ENCODE measurements at regions not wholly inside any gene's neighbourhood (a gene's known extent, or its start where the extent isn't known, plus 50 kb on each side); places are given as distances from the start of the nearest gene placed in this dataset.
A peak's percentile ranks its signal among the peaks of the same experiment; 100 is the strongest.
"Not testable (repeated sequence)": the region's sequence is repeated elsewhere in the genome, so short reads cannot be mapped to it uniquely, and the experiment has no call there.

DNA sequence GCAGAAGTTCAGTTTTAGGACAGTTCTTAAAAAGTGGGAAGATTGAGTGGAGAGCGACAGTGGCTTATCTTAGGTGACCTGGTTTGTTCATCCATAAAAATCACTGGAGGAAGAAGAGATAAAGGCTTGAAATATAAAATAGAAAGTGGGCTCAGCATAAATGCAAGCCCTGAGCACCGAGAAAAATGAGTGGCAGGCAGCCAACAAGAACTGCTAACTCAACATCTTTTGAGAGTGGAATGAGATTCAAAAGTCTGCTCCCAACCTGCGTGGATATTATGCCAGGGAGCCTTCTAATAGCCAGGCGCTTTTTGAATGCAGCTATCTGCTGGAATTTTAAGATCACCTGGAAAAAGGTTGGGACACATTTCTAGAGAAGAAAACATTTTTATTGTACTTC, 666.5 kb downstream of the FLRT2 start:
- no peaks in the 10 kb centered on the region for H3K27me3 ChIP-seq
- H3K9ac ChIP-seq: no peak overlapping the region
- no peaks in the 10 kb centered on the region for H3K4me1 ChIP-seq
- no peak overlapping the region for H3K27ac ChIP-seq
- H3K9me3 ChIP-seq: no peaks in the 10 kb centered on the region
- no peaks in the 10 kb centered on the region for H4K20me1 ChIP-seq
- H3K4me2 ChIP-seq: no peak overlapping the region
- no peak for TF ChIP-seq Cebpa-rat (IDR thresholded peaks at IDR 0.05)
- no peaks in the 10 kb centered on the region for H3K36me3 ChIP-seq
- H3K4me3 ChIP-seq: no peak overlapping the region

- Histone ChIP-seq H3K9me3 (no peaks in the 10 kb centered on the region), H3K9ac (no peak overlapping the region), H3K27ac (no peak overlapping the region), H3K36me3 (no peaks in the 10 kb centered on the region), H4K20me1 (no peaks in the 10 kb centered on the region), H3K4me3 (no peak overlapping the region), H3K4me1 (no peaks in the 10 kb centered on the region), H3K27me3 (no peaks in the 10 kb centered on the region), H3K4me2 (no peak overlapping the region)
- no peak for TF ChIP-seq Cebpa-rat (IDR thresholded peaks at IDR 0.05)
Observed at GRCh38 chr14:86193756-86194155, 663.8 kb downstream of the FLRT2 start.

DNA sequence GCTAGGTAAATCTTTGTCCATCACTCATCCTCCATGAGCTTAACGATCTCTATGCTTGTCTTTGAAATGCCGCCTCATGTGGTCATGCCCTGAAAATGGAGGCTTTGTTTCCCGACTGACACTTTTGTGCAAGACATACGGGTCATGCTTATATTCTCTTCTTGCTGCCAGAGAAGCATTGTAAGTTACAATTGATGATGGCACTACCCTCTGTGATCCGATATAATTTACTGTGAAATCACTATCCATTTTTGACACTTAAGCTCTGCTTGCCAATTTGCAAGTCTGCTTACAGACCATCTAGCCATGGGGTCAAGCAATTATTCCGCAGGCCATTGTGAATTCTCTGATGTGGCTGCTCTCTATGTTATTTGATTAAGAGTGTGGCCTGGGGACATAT, 650.0 kb downstream of the FLRT2 start:
- TF ChIP-seq Cebpa-rat (IDR thresholded peaks at IDR 0.05): no peak
- H3K36me3 ChIP-seq: no peaks in the 10 kb centered on the region
- no peak overlapping the region for H3K27ac ChIP-seq
- H3K4me3 ChIP-seq: no peak overlapping the region
- H3K9ac ChIP-seq: no peak overlapping the region
- H4K20me1 ChIP-seq: no peaks in the 10 kb centered on the region
- no peaks in the 10 kb centered on the region for H3K4me1 ChIP-seq
- no peak overlapping the region for H3K4me2 ChIP-seq
- H3K9me3 ChIP-seq: no peaks in the 10 kb centered on the region
- H3K27me3 ChIP-seq: no peaks in the 10 kb centered on the region

- H4K20me1 ChIP-seq: no peaks in the 10 kb centered on the region
- TF ChIP-seq Cebpa-rat (IDR thresholded peaks at IDR 0.05): no peak
- no peak overlapping the region for H3K4me2 ChIP-seq
- H3K9ac ChIP-seq: no peak overlapping the region
- H3K27ac ChIP-seq: no peak overlapping the region
- peaks cover 11% of the 10 kb centered on the region for H3K4me1 ChIP-seq
- H3K27me3 ChIP-seq: no peaks in the 10 kb centered on the region
- H3K36me3 ChIP-seq: no peaks in the 10 kb centered on the region
- H3K4me3 ChIP-seq: no peak overlapping the region
- no peaks in the 10 kb centered on the region for H3K9me3 ChIP-seq
Observed at GRCh38 chr14:86168371-86168770, 638.4 kb downstream of the FLRT2 start.

DNA sequence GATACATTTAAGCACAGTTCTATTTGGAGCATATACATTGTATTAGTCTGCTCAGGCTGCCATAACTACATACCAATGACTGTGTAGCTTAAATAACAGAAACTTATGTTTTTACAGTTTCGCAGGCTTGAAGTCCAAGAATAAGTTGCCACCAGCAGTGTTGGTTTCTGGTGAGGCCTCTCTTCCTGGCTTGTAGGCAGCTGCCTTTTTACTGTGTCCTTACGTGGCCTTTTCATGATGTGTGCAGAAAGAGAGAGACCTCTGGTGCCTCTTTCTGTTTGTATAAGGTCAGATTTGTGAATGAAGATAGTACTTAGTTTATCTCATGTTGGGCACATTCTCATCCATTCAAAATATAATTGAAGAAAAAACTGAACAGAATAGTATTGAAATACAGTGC, 636.6 kb downstream of the FLRT2 start:
- H3K9ac ChIP-seq: no peak overlapping the region
- H3K4me1 ChIP-seq: peaks cover 11% of the 10 kb centered on the region
- H3K27me3 ChIP-seq: no peaks in the 10 kb centered on the region
- no peaks in the 10 kb centered on the region for H4K20me1 ChIP-seq
- peak overlapping the region; percentile 41 for H3K4me2 ChIP-seq
- no peak overlapping the region for H3K4me3 ChIP-seq
- H3K36me3 ChIP-seq: no peaks in the 10 kb centered on the region
- no peak for TF ChIP-seq Cebpa-rat (IDR thresholded peaks at IDR 0.05)
- H3K9me3 ChIP-seq: no peaks in the 10 kb centered on the region
- no peak overlapping the region for H3K27ac ChIP-seq

GRCh38 chr14:86153480-86153879, 623.5 kb downstream of the FLRT2 start:
- no peak overlapping the region for H3K27ac ChIP-seq
- H3K9ac ChIP-seq: no peak overlapping the region
- no peak overlapping the region for H3K4me3 ChIP-seq
- H3K36me3 ChIP-seq: no peaks in the 10 kb centered on the region
- H3K4me1 ChIP-seq: no peaks in the 10 kb centered on the region
- H3K27me3 ChIP-seq: no peaks in the 10 kb centered on the region
- no peaks in the 10 kb centered on the region for H3K9me3 ChIP-seq
- H3K4me2 ChIP-seq: no peak overlapping the region
- no peak for TF ChIP-seq Cebpa-rat (IDR thresholded peaks at IDR 0.05)
- H4K20me1 ChIP-seq: no peaks in the 10 kb centered on the region

- H3K4me2 ChIP-seq: no peak overlapping the region
- H3K4me3 ChIP-seq: no peak overlapping the region
- no peaks in the 10 kb centered on the region for H3K36me3 ChIP-seq
- TF ChIP-seq Cebpa-rat (IDR thresholded peaks at IDR 0.05): no peak
- no peaks in the 10 kb centered on the region for H3K9me3 ChIP-seq
- no peaks in the 10 kb centered on the region for H4K20me1 ChIP-seq
- no peaks in the 10 kb centered on the region for H3K4me1 ChIP-seq
- H3K9ac ChIP-seq: no peak overlapping the region
- no peak overlapping the region for H3K27ac ChIP-seq
- H3K27me3 ChIP-seq: no peaks in the 10 kb centered on the region
Observed at GRCh38 chr14:86143248-86143647, 613.3 kb downstream of the FLRT2 start.

- no peak overlapping the region for H3K9ac ChIP-seq
- no peak overlapping the region for H3K4me3 ChIP-seq
- TF ChIP-seq Cebpa-rat (IDR thresholded peaks at IDR 0.05): no peak
- H3K9me3 ChIP-seq: no peaks in the 10 kb centered on the region
- no peaks in the 10 kb centered on the region for H3K4me1 ChIP-seq
- H3K36me3 ChIP-seq: no peaks in the 10 kb centered on the region
- no peaks in the 10 kb centered on the region for H3K27me3 ChIP-seq
- no peaks in the 10 kb centered on the region for H4K20me1 ChIP-seq
- H3K27ac ChIP-seq: no peak overlapping the region
- no peak overlapping the region for H3K4me2 ChIP-seq
Observed at GRCh38 chr14:86141966-86142365, 612.0 kb downstream of the FLRT2 start.

DNA sequence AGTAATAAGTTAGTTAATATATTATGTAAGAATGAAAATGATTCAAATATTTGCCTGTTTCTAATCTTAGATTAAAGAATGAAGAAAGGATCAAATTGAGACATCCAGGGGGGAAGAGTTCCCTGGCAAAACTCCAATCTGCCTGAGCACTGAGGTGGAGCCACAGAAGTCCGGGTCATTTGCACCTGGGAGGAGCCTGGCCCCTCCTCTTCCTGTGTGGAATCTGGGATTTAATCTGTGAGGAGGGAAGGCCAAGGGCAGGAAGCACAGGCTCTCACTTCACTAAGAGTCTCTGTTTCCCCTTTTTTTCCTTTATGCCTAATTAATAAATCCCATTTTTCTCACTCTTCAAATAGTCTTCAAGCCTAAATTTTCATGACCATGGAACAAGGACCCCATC, 599.5 kb downstream of the FLRT2 start:
- Histone ChIP-seq H3K9ac (no peak overlapping the region), H3K27ac (no peak overlapping the region), H3K4me3 (no peak overlapping the region), H4K20me1 (no peaks in the 10 kb centered on the region), H3K9me3 (no peaks in the 10 kb centered on the region), H3K4me2 (no peak overlapping the region), H3K36me3 (no peaks in the 10 kb centered on the region), H3K27me3 (no peaks in the 10 kb centered on the region), H3K4me1 (no peaks in the 10 kb centered on the region)
- TF ChIP-seq Cebpa-rat (IDR thresholded peaks at IDR 0.05): no peak

DNA sequence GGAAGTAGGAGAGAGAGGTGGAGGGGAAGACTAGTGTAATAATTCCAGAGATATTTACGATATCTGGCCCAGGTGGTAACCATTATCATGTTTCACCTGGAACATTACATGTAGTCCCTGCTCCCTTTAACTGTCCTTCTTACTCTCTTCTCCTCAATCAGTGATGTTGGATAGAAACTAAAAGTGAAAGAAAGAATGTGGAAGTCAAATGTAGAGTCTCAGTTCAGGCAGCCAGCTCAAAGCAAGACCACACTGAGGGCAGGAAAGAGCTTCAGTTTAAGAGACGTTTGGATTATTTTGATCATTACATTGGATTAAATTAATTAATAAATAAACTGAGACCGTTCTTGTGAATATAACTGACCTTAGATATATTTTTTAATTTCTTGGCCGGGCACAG, 594.4 kb downstream of the FLRT2 start:
- no peak for TF ChIP-seq Cebpa-rat (IDR thresholded peaks at IDR 0.05)
- Histone ChIP-seq H3K9ac (no peak overlapping the region), H4K20me1 (no peaks in the 10 kb centered on the region), H3K36me3 (no peaks in the 10 kb centered on the region), H3K4me1 (no peaks in the 10 kb centered on the region), H3K27me3 (no peaks in the 10 kb centered on the region), H3K9me3 (no peaks in the 10 kb centered on the region), H3K4me3 (no peak overlapping the region), H3K4me2 (no peak overlapping the region), H3K27ac (no peak overlapping the region)

GRCh38 chr14:86115972-86116371, 586.0 kb downstream of the FLRT2 start:
- H3K27me3 ChIP-seq: no peaks in the 10 kb centered on the region
- no peak overlapping the region for H3K4me3 ChIP-seq
- H3K4me2 ChIP-seq: no peak overlapping the region
- no peaks in the 10 kb centered on the region for H3K9me3 ChIP-seq
- no peak overlapping the region for H3K9ac ChIP-seq
- TF ChIP-seq Cebpa-rat (IDR thresholded peaks at IDR 0.05): no peak
- no peaks in the 10 kb centered on the region for H3K4me1 ChIP-seq
- H3K27ac ChIP-seq: no peak overlapping the region
- no peaks in the 10 kb centered on the region for H3K36me3 ChIP-seq
- H4K20me1 ChIP-seq: no peaks in the 10 kb centered on the region

- H3K4me1 ChIP-seq, H3K4me2 ChIP-seq, H3K27me3 ChIP-seq, H3K36me3 ChIP-seq, H3K9me3 ChIP-seq, H4K20me1 ChIP-seq, H3K9ac ChIP-seq, H3K27ac ChIP-seq, H3K4me3 ChIP-seq: not testable (repeated sequence)
Observed at GRCh38 chr14:86110871-86111270, 580.9 kb downstream of the FLRT2 start.

Measured in BLaER1 (cell line).